ENCODE measurements at regions not wholly inside any gene's neighbourhood (a gene's known extent, or its start where the extent isn't known, plus 50 kb on each side); places are given as distances from the start of the nearest gene placed in this dataset.

- Histone ChIP-seq H3K4me2 (no peak overlapping the region), H3F3A (replicated peaks; ENCODE audit: insufficient read depth) (no peaks in the 10 kb centered on the region), H3K79me2 (ENCODE audit: insufficient read depth) (no peaks in the 10 kb centered on the region), H3K36me3 (replicated peaks in 1 of 2; ENCODE audit: control insufficient read depth in 1 of 2, insufficient read depth in 2 of 2, low read length in 1 of 2) (no peaks in the 10 kb centered on the region), H3K9me3 (no peaks in the 10 kb centered on the region; the same call in 1 of the 2 replicates), H3K9ac (no peak overlapping the region), H2AFZ (ENCODE audit: low read depth) (no peak overlapping the region), H3K27me3 (ENCODE audit: insufficient read depth) (no peaks in the 10 kb centered on the region), H3K4me1 (ENCODE audit: control insufficient read depth in 1 of 2, insufficient read depth in 2 of 2, low read depth in 1 of 2, low read length in 1 of 2) (no peaks in the 10 kb centered on the region; a peak in 1 of 4 replicates), H3K27ac (ENCODE audit: low read depth in 2 of 2, low read length in 1 of 2) (no peak overlapping the region), H3K4me3 (ENCODE audit: low read depth in 2 of 2, low read length in 1 of 2) (no peak overlapping the region), H4K20me1 (ENCODE audit: insufficient read depth) (no peaks in the 10 kb centered on the region), H3K9me2 (no peaks in the 10 kb centered on the region)
- TF ChIP-seq MEF2A (IDR thresholded peaks at IDR 0.05; ENCODE audit: borderline replicate concordance, low read depth) (no peak), ELF1 (IDR thresholded peaks at IDR 0.05) (no peak), RAD21 (IDR thresholded peaks at IDR 0.05; ENCODE audit: low read length) (no peak), EP300 (IDR thresholded peaks at IDR 0.05; ENCODE audit: borderline replicate concordance in 1 of 2, low read depth in 1 of 2, low read length in 1 of 2) (no peak), FOXM1 (IDR thresholded peaks at IDR 0.05; ENCODE audit: low read depth) (no peak), MAX (IDR thresholded peaks at IDR 0.05; ENCODE audit: low read depth) (no peak), RFX5 (IDR thresholded peaks at IDR 0.05; ENCODE audit: low read length) (no peak), NFIC (IDR thresholded peaks at IDR 0.05; ENCODE audit: borderline replicate concordance) (no peak), FOXJ3 (CRISPR knock-in tag; IDR thresholded peaks at IDR 0.05) (no peak), TEAD4 (IDR thresholded peaks at IDR 0.05; ENCODE audit: borderline replicate concordance, insufficient read depth) (no peak), CHD2 (IDR thresholded peaks at IDR 0.05; ENCODE audit: low read length, partially characterized antibody) (no peak)
- POLR2A ChIA-PET, result no interaction called here
- DNase-seq, result no peak
- WGBS (ENCODE audit: low lambda C conversion rate), result 0% methylated on average over 1 of the region's 1 CpG
- CTCF ChIA-PET, result no interaction called here
Measured at GRCh38 chr6:94680669-94681212, 896.6 kb upstream of the MANEA start.

- no peaks in the 10 kb centered on the region for H3K4me1 ChIP-seq (ENCODE audit: control insufficient read depth in 1 of 2, insufficient read depth in 2 of 2, low read depth in 1 of 2, low read length in 1 of 2)
- no peaks in the 10 kb centered on the region for H3K9me3 ChIP-seq
- DNase-seq, result no peak
- no peaks in the 10 kb centered on the region for H3K27me3 ChIP-seq (ENCODE audit: insufficient read depth)
- ChIA-PET POLR2A (no interaction called here), CTCF (no interaction called here)
- H3K36me3 ChIP-seq (replicated peaks in 1 of 2; ENCODE audit: control insufficient read depth in 1 of 2, insufficient read depth in 2 of 2, low read length in 1 of 2), result no peaks in the 10 kb centered on the region
- H3K27ac ChIP-seq (ENCODE audit: low read depth in 2 of 2, low read length in 1 of 2), result no peak overlapping the region
- H3K9me2 ChIP-seq, result no peaks in the 10 kb centered on the region
- H2AFZ ChIP-seq (ENCODE audit: low read depth), result no peak overlapping the region
- H4K20me1 ChIP-seq (ENCODE audit: insufficient read depth), result no peaks in the 10 kb centered on the region
- H3F3A ChIP-seq (replicated peaks; ENCODE audit: insufficient read depth), result no peaks in the 10 kb centered on the region
- TF ChIP-seq USF2 (IDR thresholded peaks at IDR 0.05; ENCODE audit: borderline replicate concordance, low read depth, low read length), result no peak
- H3K9ac ChIP-seq, result no peak overlapping the region
- WGBS (ENCODE audit: low lambda C conversion rate), result 25% methylated on average over 1 of the region's 1 CpG
- H3K4me3 ChIP-seq (ENCODE audit: low read depth in 2 of 2, low read length in 1 of 2), result no peak overlapping the region
- no peak overlapping the region for H3K4me2 ChIP-seq
- no peaks in the 10 kb centered on the region for H3K79me2 ChIP-seq (ENCODE audit: insufficient read depth)
Measured at GRCh38 chr6:94673251-94673650, 904.1 kb upstream of the MANEA start.

GRCh38 chr6:94670017-94670416 lies 907.3 kb upstream of the MANEA start:
- Histone ChIP-seq H3K79me2 (ENCODE audit: insufficient read depth) (no peaks in the 10 kb centered on the region), H3K4me1 (ENCODE audit: control insufficient read depth in 1 of 2, insufficient read depth in 2 of 2, low read depth in 1 of 2, low read length in 1 of 2) (no peaks in the 10 kb centered on the region), H3K4me2 (no peak overlapping the region), H3K4me3 (ENCODE audit: low read depth in 2 of 2, low read length in 1 of 2) (no peak overlapping the region), H2AFZ (ENCODE audit: low read depth) (no peak overlapping the region), H3K36me3 (replicated peaks in 1 of 2; ENCODE audit: control insufficient read depth in 1 of 2, insufficient read depth in 2 of 2, low read length in 1 of 2) (no peaks in the 10 kb centered on the region), H4K20me1 (ENCODE audit: insufficient read depth) (no peaks in the 10 kb centered on the region), H3K27ac (ENCODE audit: low read depth in 2 of 2, low read length in 1 of 2) (no peak overlapping the region), H3F3A (replicated peaks; ENCODE audit: insufficient read depth) (no peaks in the 10 kb centered on the region), H3K9ac (no peak overlapping the region), H3K9me3 (no peaks in the 10 kb centered on the region), H3K27me3 (ENCODE audit: insufficient read depth) (no peaks in the 10 kb centered on the region), H3K9me2 (no peaks in the 10 kb centered on the region)
- 4% methylated on average over 3 of the region's 3 CpGs for WGBS (ENCODE audit: low lambda C conversion rate)
- no peak for DNase-seq
- POLR2A ChIA-PET, result no interaction called here
- CTCF ChIA-PET, result no interaction called here
- TF ChIP-seq TCF12 (IDR thresholded peaks at IDR 0.05) (no peak), ZBTB33 (IDR thresholded peaks at IDR 0.05; ENCODE audit: borderline replicate concordance, low read depth) (no peak), IRF3 (IDR thresholded peaks at IDR 0.05; ENCODE audit: low read depth, low read length) (no peak), RXRA (IDR thresholded peaks at IDR 0.05; ENCODE audit: borderline replicate concordance, low read depth) (no peak), NRF1 (IDR thresholded peaks at IDR 0.05; ENCODE audit: low read depth, low read length) (no peak), TAF1 (IDR thresholded peaks at IDR 0.05; ENCODE audit: borderline replicate concordance, low read depth, low read length) (no peak), MEF2A (IDR thresholded peaks at IDR 0.05; ENCODE audit: borderline replicate concordance, low read depth) (no peak), RCOR1 (IDR thresholded peaks at IDR 0.05; ENCODE audit: low read length) (no peak), TEAD4 (IDR thresholded peaks at IDR 0.05; ENCODE audit: borderline replicate concordance, insufficient read depth) (no peak)

All from SK-N-SH (cell line).